CD4-positive, alpha-beta memory T cell (primary cell): ENCODE measurements at regions not wholly inside any gene's neighbourhood (a gene's known extent, or its start where the extent isn't known, plus 50 kb on each side); places are given as distances from the start of the nearest gene placed in this dataset.
"Not testable (repeated sequence)": the region's sequence is repeated elsewhere in the genome, so short reads cannot be mapped to it uniquely, and the experiment has no call there.

Experiments used
- CTCF ChIA-PET: fragments of 350-600 bp; sonication (Branson Sonifier 250); formaldehyde crosslinking; loops from one replicate; lab custom pipeline; 2021; ENCODE audit warnings: inconsistent platforms; ENCODE audit not compliant: partially characterized antibody; lab: Charles Lee
- POLR2A ChIA-PET: fragments of 350-600 bp; sonication (Branson Sonifier 250); formaldehyde crosslinking; loops from one replicate; lab custom pipeline; 2021; ENCODE audit not compliant: partially characterized antibody; lab: Charles Lee
- DNase-seq, 5 donors: peaks; one replicate each; pipeline versions ENCODE4 v3.0.0 to v3.0.0-alpha.2; 2020 to 2022; ENCODE audit warnings: mixed read lengths in 1 of 5
- H3K27ac ChIP-seq: one replicate; pipeline ENCODE4 v1.7.0; 2013; ENCODE audit warnings: low read depth, low read length
- H3K27me3 ChIP-seq: 2 replicates; pipeline ENCODE4 v1.7.0; 2013; ENCODE audit warnings: mild to moderate bottlenecking, low read length, moderate library complexity; ENCODE audit not compliant: insufficient read depth
- H3K36me3 ChIP-seq: 2 replicates; pipeline ENCODE4 v1.7.0; 2013; ENCODE audit warnings: mild to moderate bottlenecking, low read length, moderate library complexity; ENCODE audit not compliant: insufficient read depth
- H3K4me1 ChIP-seq: 2 replicates; pipeline ENCODE4 v1.7.0; 2013; ENCODE audit warnings: mild to moderate bottlenecking, low read length, moderate library complexity; ENCODE audit not compliant: insufficient read depth
- H3K4me3 ChIP-seq, 2 donors: one replicate each; pipeline ENCODE4 v1.7.0; 2013; ENCODE audit warnings: low read length in 2 of 2, mild to moderate bottlenecking in 1 of 2
- H3K9me3 ChIP-seq, 2 donors: one replicate each; pipeline ENCODE4 v1.7.0; 2013; ENCODE audit warnings: low read length in 2 of 2, control low read depth in 1 of 2; ENCODE audit not compliant: control insufficient read depth in 1 of 2
- H3K27ac Mint-ChIP-seq, 7 donors: one replicate each; pipeline ENCODE4 v1.8.0; 2020 to 2021; ENCODE audit warnings: mixed read lengths in 7 of 7, mild to moderate bottlenecking in 6 of 7, inconsistent platforms in 3 of 7, moderate library complexity in 3 of 7
- H3K27me3 Mint-ChIP-seq, 2 donors: one replicate each; pipeline ENCODE4 v1.8.0; 2020 to 2021; ENCODE audit warnings: mixed read lengths in 2 of 2
- H3K36me3 Mint-ChIP-seq, 2 donors: one replicate each; pipeline ENCODE4 v1.8.0; 2020 to 2021; ENCODE audit warnings: mixed read lengths in 2 of 2, inconsistent platforms in 1 of 2, mild to moderate bottlenecking in 1 of 2
- H3K4me1 Mint-ChIP-seq, 4 donors: one replicate each; pipeline ENCODE4 v1.8.0; 2020 to 2021; ENCODE audit warnings: mixed read lengths in 4 of 4, mild to moderate bottlenecking in 1 of 4
- H3K4me3 Mint-ChIP-seq, 8 donors: one replicate each; pipeline ENCODE4 v1.8.0; 2020 to 2021; ENCODE audit warnings: mixed read lengths in 8 of 8, mild to moderate bottlenecking in 7 of 8, moderate library complexity in 6 of 8, inconsistent platforms in 3 of 8
- H3K9me3 Mint-ChIP-seq, 8 donors: one replicate each; pipeline ENCODE4 v1.8.0; 2020 to 2021; ENCODE audit warnings: mixed read lengths in 8 of 8, mild to moderate bottlenecking in 5 of 8, inconsistent platforms in 3 of 8, moderate library complexity in 1 of 8
- intact Hi-C: fragments of 100-400 bp; cut with micrococcal nuclease; formaldehyde crosslinking; loops from one replicate; pipeline ENCODE4 v1.15.1; 2023

DNA sequence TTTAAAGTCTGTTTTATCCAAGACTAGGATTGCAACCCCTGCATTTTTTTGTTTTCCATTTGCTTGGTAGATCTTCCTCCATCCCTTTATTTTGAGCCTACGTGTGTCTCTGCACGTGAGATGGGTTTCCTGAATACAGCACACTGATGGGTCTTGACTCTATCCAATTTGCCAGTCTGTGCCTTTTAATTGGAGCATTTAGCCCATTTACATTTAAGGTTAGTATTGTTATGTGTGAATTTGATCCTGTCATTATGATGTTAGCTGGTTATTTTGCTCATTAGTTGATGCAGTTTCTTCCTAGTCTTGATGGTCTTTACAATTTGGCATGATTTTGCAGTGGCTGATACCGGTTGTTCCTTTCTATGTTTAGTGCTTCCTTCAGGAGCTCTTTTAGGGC is 117.3 kb downstream of the MDH1 start:
- DNase-seq, H3K9me3 Mint-ChIP-seq, H3K27ac ChIP-seq, POLR2A ChIA-PET, H3K4me1 Mint-ChIP-seq, CTCF ChIA-PET, H3K9me3 ChIP-seq, H3K36me3 Mint-ChIP-seq, H3K4me3 ChIP-seq, H3K27me3 Mint-ChIP-seq, H3K4me3 Mint-ChIP-seq, H3K27ac Mint-ChIP-seq, H3K4me1 ChIP-seq, H3K27me3 ChIP-seq, H3K36me3 ChIP-seq: not testable (repeated sequence)
- intact Hi-C loops, result loop anchor here (10.0 kb wide), 1 partner anchor 779 kb away; no protein-coding TSS in a partner anchor

DNA sequence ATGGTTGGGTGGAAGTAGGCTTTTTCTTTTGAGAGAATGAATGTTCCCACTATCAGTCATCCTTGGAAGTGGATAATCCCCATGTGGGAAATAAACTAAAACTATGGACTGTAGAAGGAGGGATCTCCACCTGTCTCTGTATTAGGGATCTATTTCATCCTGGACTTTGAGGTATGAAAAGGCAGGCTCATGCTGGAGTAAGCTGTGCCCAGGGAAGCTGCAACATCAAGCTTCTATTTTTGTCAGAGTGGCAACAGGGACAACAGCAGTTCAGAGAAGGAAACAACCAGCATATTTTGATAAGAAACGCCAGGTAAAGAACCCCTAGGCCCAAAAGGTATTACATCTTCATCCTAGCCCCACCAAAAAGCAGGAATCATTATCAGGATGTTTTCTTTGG is 122.0 kb downstream of the MDH1 start:
- Histone ChIP-seq H3K4me3 (no peak overlapping the region), H3K9me3 (no peaks in the 10 kb centered on the region), H3K27me3 (no peaks in the 10 kb centered on the region), H3K36me3 (no peaks in the 10 kb centered on the region), H3K27ac (no peak overlapping the region), H3K4me1 (no peaks in the 10 kb centered on the region)
- H3K9me3 Mint-ChIP-seq, result peaks cover 0 to 5% (median 0%) of the 10 kb centered on the region in 8 donors
- DNase-seq, result no peak
- intact Hi-C loops, result no loop called here
- no peak overlapping the region for H3K4me3 Mint-ChIP-seq
- peaks cover 0 to 6% of the 10 kb centered on the region in 2 donors for H3K27me3 Mint-ChIP-seq
- H3K27ac Mint-ChIP-seq, result no peak overlapping the region
- no peaks in the 10 kb centered on the region for H3K4me1 Mint-ChIP-seq
- H3K36me3 Mint-ChIP-seq, result no peaks in the 10 kb centered on the region
- POLR2A ChIA-PET, result no interaction called here
- CTCF ChIA-PET, result interaction anchor here (0.9 to 3.2 kb wide), 2 partner anchors 12 to 150 kb away, joined by 3 to 9 read pairs; no protein-coding TSS in a partner anchor

DNA sequence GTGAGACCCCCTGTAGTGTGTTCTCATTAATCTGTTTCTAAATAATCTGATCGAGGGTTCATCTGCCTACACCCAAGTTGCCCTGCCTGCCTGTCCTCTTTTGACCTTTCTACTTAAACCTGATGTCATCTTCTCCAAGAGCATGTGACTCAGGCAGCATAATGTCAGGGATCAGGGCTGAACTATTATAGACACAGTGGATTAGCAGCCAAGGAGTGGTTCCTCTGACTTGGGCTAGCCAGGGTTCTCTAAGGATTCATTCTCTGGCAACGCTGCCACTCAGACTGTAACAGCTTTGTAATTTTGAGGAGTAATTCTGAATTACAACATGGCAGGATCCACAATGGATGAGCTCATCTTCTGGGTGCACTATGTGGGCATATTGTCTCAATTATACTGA is 124.0 kb downstream of the MDH1 start:
- ChIA-PET CTCF (interaction anchor here (1.2 kb wide), 1 partner anchor 148 kb away, joined by 5 read pairs; no protein-coding TSS in a partner anchor), POLR2A (no interaction called here)
- Mint-ChIP-seq H3K4me1 (no peaks in the 10 kb centered on the region), H3K27ac (no peak overlapping the region), H3K4me3 (no peak overlapping the region), H3K36me3 (no peaks in the 10 kb centered on the region), H3K27me3 (peaks cover 0 to 6% of the 10 kb centered on the region in 2 donors), H3K9me3 (no peaks in the 10 kb centered on the region)
- H3K4me3 ChIP-seq, result no peak overlapping the region
- H3K36me3 ChIP-seq, result no peaks in the 10 kb centered on the region
- H3K27ac ChIP-seq, result no peak overlapping the region
- H3K4me1 ChIP-seq, result no peaks in the 10 kb centered on the region
- DNase-seq, result no peak
- no peaks in the 10 kb centered on the region for H3K9me3 ChIP-seq
- intact Hi-C loops, result no loop called here
- H3K27me3 ChIP-seq, result no peaks in the 10 kb centered on the region

DNA sequence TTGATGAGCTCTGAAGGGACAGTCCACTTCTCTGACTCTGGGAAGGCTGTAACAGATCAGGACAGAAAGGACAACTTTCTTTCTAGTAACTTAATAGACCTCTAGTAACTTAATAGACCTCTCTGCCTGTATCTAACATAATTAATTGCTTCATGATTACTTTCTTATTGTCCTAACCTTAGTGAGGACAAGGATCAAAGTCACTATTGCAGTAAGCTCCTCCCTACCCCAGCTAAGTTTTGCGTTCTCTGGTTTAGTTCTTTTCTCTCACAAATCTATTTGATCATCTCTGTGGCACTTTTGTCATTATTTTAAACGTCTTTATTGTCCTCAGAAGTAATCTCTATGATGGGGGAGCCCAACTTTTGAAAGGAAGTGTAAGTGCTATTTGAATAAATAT is 125.5 kb upstream of the UGP2 start:
- Mint-ChIP-seq H3K9me3 (peaks cover 0 to 3% (median 0%) of the 10 kb centered on the region in 8 donors), H3K4me1 (no peaks in the 10 kb centered on the region), H3K27me3 (peaks cover 0 to 2% of the 10 kb centered on the region in 2 donors), H3K36me3 (no peaks in the 10 kb centered on the region), H3K4me3 (no peak overlapping the region), H3K27ac (no peak overlapping the region)
- ChIA-PET POLR2A (no interaction called here), CTCF (interaction anchor here (1.2 kb wide), 1 partner anchor 145 kb away, joined by 5 read pairs; no protein-coding TSS in a partner anchor)
- H3K9me3 ChIP-seq, result no peaks in the 10 kb centered on the region
- no peaks in the 10 kb centered on the region for H3K27me3 ChIP-seq
- no peaks in the 10 kb centered on the region for H3K4me1 ChIP-seq
- no peaks in the 10 kb centered on the region for H3K36me3 ChIP-seq
- H3K27ac ChIP-seq, result no peak overlapping the region
- H3K4me3 ChIP-seq, result no peak overlapping the region
- no peak for DNase-seq
- intact Hi-C loops, result no loop called here

GRCh38 chr2:63719052-63719451 is 122.6 kb upstream of the UGP2 start:
- H3K36me3 Mint-ChIP-seq, result no peaks in the 10 kb centered on the region
- no peak for DNase-seq
- POLR2A ChIA-PET, result no interaction called here

DNA sequence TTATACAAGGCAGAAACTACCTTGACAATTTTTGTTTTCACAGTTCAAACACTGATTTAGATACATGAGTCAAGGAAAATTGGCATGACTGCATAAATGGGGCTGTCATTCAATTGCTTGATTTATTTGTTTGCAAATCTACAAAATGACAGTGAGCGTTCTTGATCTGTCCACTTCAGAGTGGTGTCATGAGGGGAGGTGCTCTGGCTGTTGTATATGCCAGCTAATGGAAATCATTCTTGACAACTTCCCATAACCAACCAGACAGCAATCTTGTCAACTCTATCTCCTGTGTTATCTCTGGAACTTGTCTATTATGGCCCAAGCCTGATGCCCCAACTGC is 120.6 kb upstream of the UGP2 start:
- no peak overlapping the region for H3K4me3 ChIP-seq
- ChIA-PET CTCF (interaction anchor here (2.1 kb wide), 1 partner anchor 22 kb away, joined by 5 read pairs; no protein-coding TSS in a partner anchor), POLR2A (no interaction called here)
- Mint-ChIP-seq H3K4me3 (no peak overlapping the region), H3K9me3 (peaks cover 0 to 3% (median 0%) of the 10 kb centered on the region in 8 donors), H3K36me3 (no peaks in the 10 kb centered on the region), H3K4me1 (no peaks in the 10 kb centered on the region), H3K27ac (no peak overlapping the region), H3K27me3 (no peaks in the 10 kb centered on the region)
- no peaks in the 10 kb centered on the region for H3K9me3 ChIP-seq
- no peaks in the 10 kb centered on the region for H3K36me3 ChIP-seq
- DNase-seq, result no peak
- no peaks in the 10 kb centered on the region for H3K27me3 ChIP-seq
- no peaks in the 10 kb centered on the region for H3K4me1 ChIP-seq
- intact Hi-C loops, result no loop called here
- no peak overlapping the region for H3K27ac ChIP-seq

More at GRCh38 chr2:63719052-63719451, 122.6 kb upstream of the UGP2 start:
- Mint-ChIP-seq H3K27ac (no peak overlapping the region), H3K4me3 (no peak overlapping the region), H3K9me3 (peaks cover 0 to 3% (median 0%) of the 10 kb centered on the region in 8 donors), H3K27me3 (peaks cover 0 to 2% of the 10 kb centered on the region in 2 donors), H3K4me1 (no peaks in the 10 kb centered on the region)
- no peak overlapping the region for H3K4me3 ChIP-seq
- intact Hi-C loops, result no loop called here
- H3K36me3 ChIP-seq, result no peaks in the 10 kb centered on the region
- no peaks in the 10 kb centered on the region for H3K4me1 ChIP-seq
- H3K27me3 ChIP-seq, result no peaks in the 10 kb centered on the region
- no peak overlapping the region for H3K27ac ChIP-seq
- no peaks in the 10 kb centered on the region for H3K9me3 ChIP-seq
- CTCF ChIA-PET, result no interaction called here

- H3K9me3 ChIP-seq, POLR2A ChIA-PET, H3K36me3 Mint-ChIP-seq, H3K27ac Mint-ChIP-seq, H3K4me3 Mint-ChIP-seq, H3K4me1 Mint-ChIP-seq, CTCF ChIA-PET, H3K4me1 ChIP-seq, DNase-seq, H3K36me3 ChIP-seq, H3K27me3 Mint-ChIP-seq, intact Hi-C loops, H3K27me3 ChIP-seq, H3K9me3 Mint-ChIP-seq, H3K4me3 ChIP-seq, H3K27ac ChIP-seq: not testable (repeated sequence)
Measured at GRCh38 chr2:63722284-63722683, 119.4 kb upstream of the UGP2 start.

DNA sequence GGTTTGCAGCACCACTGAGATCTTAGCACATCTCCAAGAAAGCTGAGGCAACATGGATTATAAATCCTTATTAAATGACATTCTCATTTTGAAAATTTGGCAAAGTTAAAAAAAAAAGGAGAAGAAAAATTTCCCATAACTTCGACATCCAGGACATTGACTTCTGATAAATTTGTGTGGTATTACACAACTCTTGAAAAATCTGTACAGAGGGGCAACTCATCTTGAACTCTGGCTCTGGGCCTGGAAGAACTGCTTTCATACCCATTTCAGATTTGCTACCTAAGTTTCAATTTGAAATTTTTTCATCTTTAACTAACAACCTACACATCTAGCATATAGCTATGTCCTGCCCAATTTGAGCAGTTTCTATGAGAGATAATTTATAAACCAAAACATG is 118.0 kb upstream of the UGP2 start:
- peaks cover 0 to 3% of the 10 kb centered on the region in 2 donors for H3K27me3 Mint-ChIP-seq
- H3K27ac Mint-ChIP-seq, result no peak overlapping the region

More for the DNA sequence above, 118.0 kb upstream of the UGP2 start:
- DNase-seq, result no peak
- no peaks in the 10 kb centered on the region for H3K27me3 ChIP-seq
- ChIA-PET CTCF (no interaction called here), POLR2A (no interaction called here)
- H3K4me1 ChIP-seq, result no peaks in the 10 kb centered on the region
- H3K36me3 Mint-ChIP-seq, result no peaks in the 10 kb centered on the region
- no peak overlapping the region for H3K4me3 ChIP-seq
- peaks cover 0 to 3% (median 0%) of the 10 kb centered on the region in 8 donors for H3K9me3 Mint-ChIP-seq
- no peaks in the 10 kb centered on the region for H3K36me3 ChIP-seq
- H3K27ac ChIP-seq, result no peak overlapping the region
- no peaks in the 10 kb centered on the region for H3K9me3 ChIP-seq
- intact Hi-C loops, result no loop called here
- no peak overlapping the region for H3K4me3 Mint-ChIP-seq
- H3K4me1 Mint-ChIP-seq, result no peaks in the 10 kb centered on the region
